HEK293 (cell line): ENCODE measurements at regions not wholly inside any gene's neighbourhood (a gene's known extent, or its start where the extent isn't known, plus 50 kb on each side); places are given as distances from the start of the nearest gene placed in this dataset.

Experiments used
- CTCF ChIP-seq: fragments of 450-650 bp; formaldehyde crosslinking; IDR thresholded peaks from 2 replicates; pipeline ENCODE4 v1.5.1; 2016; ENCODE audit warnings: missing biosample characterization, missing genetic modification characterization
- KLF1 ChIP-seq: fragments of 450-650 bp; formaldehyde crosslinking; IDR thresholded peaks from 2 replicates; pipeline ENCODE4 v1.5.1; 2016; ENCODE audit warnings: missing biosample characterization, missing genetic modification characterization
- MEIS1 ChIP-seq: sonication (generic); formaldehyde crosslinking; IDR thresholded peaks from 2 replicates; pipeline ENCODE4 v1.8.1; 2022; ENCODE audit warnings: missing genetic modification reagents, mild to moderate bottlenecking, borderline replicate concordance
- MZF1 ChIP-seq: fragments of 450-650 bp; formaldehyde crosslinking; IDR thresholded peaks from 2 replicates; pipeline ENCODE4 v1.5.1; 2017; ENCODE audit warnings: missing biosample characterization, missing genetic modification characterization, borderline replicate concordance
- PRDM2 ChIP-seq: fragments of 450-650 bp; formaldehyde crosslinking; IDR thresholded peaks from 2 replicates; pipeline ENCODE4 v1.5.1; 2016; ENCODE audit warnings: missing biosample characterization, missing genetic modification characterization, borderline replicate concordance
- YY1 ChIP-seq: fragments of 450-650 bp; formaldehyde crosslinking; IDR thresholded peaks from 2 replicates; pipeline ENCODE4 v1.5.1; 2018; ENCODE audit warnings: missing biosample characterization, missing genetic modification characterization
- ZBTB48 ChIP-seq: fragments of 450-650 bp; formaldehyde crosslinking; IDR thresholded peaks from 2 replicates; pipeline ENCODE4 v1.5.1; 2016; ENCODE audit warnings: missing biosample characterization, missing genetic modification characterization
- ZBTB8A ChIP-seq: fragments of 450-650 bp; formaldehyde crosslinking; IDR thresholded peaks from 2 replicates; pipeline ENCODE4 v1.5.1; 2016; ENCODE audit warnings: missing biosample characterization, missing genetic modification characterization
- ZFHX2 ChIP-seq: fragments of 450-650 bp; formaldehyde crosslinking; conservative IDR thresholded peaks from 2 replicates; pipeline ENCODE4 v1.5.1; 2016; ENCODE audit warnings: missing biosample characterization, missing genetic modification characterization
- ZNF24 ChIP-seq: fragments of 450-650 bp; formaldehyde crosslinking; IDR thresholded peaks from 2 replicates; pipeline ENCODE4 v1.5.1; 2016; ENCODE audit warnings: missing biosample characterization, missing genetic modification characterization
- ZNF354C ChIP-seq: fragments of 450-650 bp; formaldehyde crosslinking; IDR thresholded peaks from 2 replicates; pipeline ENCODE4 v1.5.1; 2016; ENCODE audit warnings: missing biosample characterization, missing genetic modification characterization, low read depth, borderline replicate concordance
- ZNF596 ChIP-seq: fragments of 450-650 bp; IDR thresholded peaks from 2 replicates; pipeline ENCODE4 v1.5.0; 2018; ENCODE audit warnings: missing biosample characterization, mild to moderate bottlenecking, missing genetic modification characterization, moderate library complexity
- TF ChIP-seq, protein P1 (sequence below): fragments of 450-650 bp; formaldehyde crosslinking; IDR thresholded peaks from 2 replicates; pipeline ENCODE4 v1.5.1; 2016; ENCODE audit warnings: missing biosample characterization, missing genetic modification characterization

GRCh38 chr14:53655080-53655785 lies 301.4 kb downstream of the BMP4 start:
- TF ChIP-seq MZF1 (tag by site-specific recombination), result no peak
- TF ChIP-seq, protein P1, sequence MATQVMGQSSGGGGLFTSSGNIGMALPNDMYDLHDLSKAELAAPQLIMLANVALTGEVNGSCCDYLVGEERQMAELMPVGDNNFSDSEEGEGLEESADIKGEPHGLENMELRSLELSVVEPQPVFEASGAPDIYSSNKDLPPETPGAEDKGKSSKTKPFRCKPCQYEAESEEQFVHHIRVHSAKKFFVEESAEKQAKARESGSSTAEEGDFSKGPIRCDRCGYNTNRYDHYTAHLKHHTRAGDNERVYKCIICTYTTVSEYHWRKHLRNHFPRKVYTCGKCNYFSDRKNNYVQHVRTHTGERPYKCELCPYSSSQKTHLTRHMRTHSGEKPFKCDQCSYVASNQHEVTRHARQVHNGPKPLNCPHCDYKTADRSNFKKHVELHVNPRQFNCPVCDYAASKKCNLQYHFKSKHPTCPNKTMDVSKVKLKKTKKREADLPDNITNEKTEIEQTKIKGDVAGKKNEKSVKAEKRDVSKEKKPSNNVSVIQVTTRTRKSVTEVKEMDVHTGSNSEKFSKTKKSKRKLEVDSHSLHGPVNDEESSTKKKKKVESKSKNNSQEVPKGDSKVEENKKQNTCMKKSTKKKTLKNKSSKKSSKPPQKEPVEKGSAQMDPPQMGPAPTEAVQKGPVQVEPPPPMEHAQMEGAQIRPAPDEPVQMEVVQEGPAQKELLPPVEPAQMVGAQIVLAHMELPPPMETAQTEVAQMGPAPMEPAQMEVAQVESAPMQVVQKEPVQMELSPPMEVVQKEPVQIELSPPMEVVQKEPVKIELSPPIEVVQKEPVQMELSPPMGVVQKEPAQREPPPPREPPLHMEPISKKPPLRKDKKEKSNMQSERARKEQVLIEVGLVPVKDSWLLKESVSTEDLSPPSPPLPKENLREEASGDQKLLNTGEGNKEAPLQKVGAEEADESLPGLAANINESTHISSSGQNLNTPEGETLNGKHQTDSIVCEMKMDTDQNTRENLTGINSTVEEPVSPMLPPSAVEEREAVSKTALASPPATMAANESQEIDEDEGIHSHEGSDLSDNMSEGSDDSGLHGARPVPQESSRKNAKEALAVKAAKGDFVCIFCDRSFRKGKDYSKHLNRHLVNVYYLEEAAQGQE (tag by site-specific recombination), result no peak
- TF ChIP-seq YY1 (tag by site-specific recombination), result no peak
- no peak for TF ChIP-seq ZBTB48 (tag by site-specific recombination)
- TF ChIP-seq CTCF (tag by site-specific recombination), result no peak
- no peak for TF ChIP-seq MEIS1 (CRISPR knock-in tag)
- TF ChIP-seq PRDM2, result no peak
- no peak for TF ChIP-seq ZNF24 (tag by site-specific recombination)
- TF ChIP-seq ZFHX2 (tag by site-specific recombination), result no peak
- TF ChIP-seq ZBTB8A (tag by site-specific recombination), result no peak
- no peak for TF ChIP-seq KLF1
- TF ChIP-seq ZNF354C, result no peak
- TF ChIP-seq ZNF596, result no peak
